ENCODE measurements at regions not wholly inside any gene's neighbourhood (a gene's known extent, or its start where the extent isn't known, plus 50 kb on each side); places are given as distances from the start of the nearest gene placed in this dataset.

DNA sequence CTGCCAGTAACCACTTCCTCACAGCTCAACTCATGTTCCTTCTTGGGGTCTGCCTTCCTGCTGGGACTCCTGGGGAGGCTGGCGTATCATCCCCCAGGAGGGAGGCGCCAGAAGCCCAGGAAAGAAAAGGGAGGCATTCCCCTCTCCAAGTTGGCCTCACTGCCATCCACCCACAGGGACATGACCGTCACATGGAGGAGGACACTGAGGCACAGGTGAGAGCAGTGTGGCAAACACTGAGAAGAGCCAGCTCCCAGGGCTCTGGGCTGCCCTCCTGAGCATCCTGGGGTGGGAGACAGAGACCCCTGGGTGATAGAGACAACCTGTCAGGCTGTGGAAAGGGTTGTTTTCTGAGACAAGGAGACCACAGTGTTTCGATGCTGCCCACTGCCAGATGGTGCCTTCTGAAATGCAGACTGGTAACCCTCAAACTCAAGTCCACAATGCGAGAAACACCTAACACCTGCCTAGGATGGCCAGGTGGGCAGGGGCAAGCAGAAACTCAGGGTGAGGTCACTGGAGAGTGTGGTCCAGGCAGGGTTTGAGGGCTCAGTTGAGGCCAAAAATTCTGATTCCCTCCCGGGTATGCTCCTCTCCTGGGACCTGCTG is 1722.1 kb downstream of the TP53TG3F start:
- ATAC-seq: no peak
- peaks cover 8% of the 10 kb centered on the region for H3K36me3 Mint-ChIP-seq
- no peaks in the 10 kb centered on the region for H3K27me3 Mint-ChIP-seq (ENCODE audit: low read depth in 2 of 2)
- no peak overlapping the region for H3K4me3 Mint-ChIP-seq
- H3K4me3 ChIP-seq (ENCODE audit: low read length): no peak overlapping the region
- 59% methylated on average over 6 of the region's 6 CpGs for WGBS (ENCODE audit: insufficient coverage)
- peaks cover 19 to 24% of the 10 kb centered on the region in 2 donors for H3K9me3 Mint-ChIP-seq
- no peaks in the 10 kb centered on the region for H3K4me1 ChIP-seq (ENCODE audit: control insufficient read depth, insufficient read depth, low read length)
- H3K27ac Mint-ChIP-seq: no peak overlapping the region
- no peak for DNase-seq
- H3K27ac ChIP-seq (ENCODE audit: low read length): no peak overlapping the region
- TF ChIP-seq, protein P1, sequence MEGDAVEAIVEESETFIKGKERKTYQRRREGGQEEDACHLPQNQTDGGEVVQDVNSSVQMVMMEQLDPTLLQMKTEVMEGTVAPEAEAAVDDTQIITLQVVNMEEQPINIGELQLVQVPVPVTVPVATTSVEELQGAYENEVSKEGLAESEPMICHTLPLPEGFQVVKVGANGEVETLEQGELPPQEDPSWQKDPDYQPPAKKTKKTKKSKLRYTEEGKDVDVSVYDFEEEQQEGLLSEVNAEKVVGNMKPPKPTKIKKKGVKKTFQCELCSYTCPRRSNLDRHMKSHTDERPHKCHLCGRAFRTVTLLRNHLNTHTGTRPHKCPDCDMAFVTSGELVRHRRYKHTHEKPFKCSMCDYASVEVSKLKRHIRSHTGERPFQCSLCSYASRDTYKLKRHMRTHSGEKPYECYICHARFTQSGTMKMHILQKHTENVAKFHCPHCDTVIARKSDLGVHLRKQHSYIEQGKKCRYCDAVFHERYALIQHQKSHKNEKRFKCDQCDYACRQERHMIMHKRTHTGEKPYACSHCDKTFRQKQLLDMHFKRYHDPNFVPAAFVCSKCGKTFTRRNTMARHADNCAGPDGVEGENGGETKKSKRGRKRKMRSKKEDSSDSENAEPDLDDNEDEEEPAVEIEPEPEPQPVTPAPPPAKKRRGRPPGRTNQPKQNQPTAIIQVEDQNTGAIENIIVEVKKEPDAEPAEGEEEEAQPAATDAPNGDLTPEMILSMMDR (IDR thresholded peaks at IDR 0.05): no peak
- peaks cover 47% of the 10 kb centered on the region for H3K9me3 ChIP-seq (ENCODE audit: control insufficient read depth, insufficient read depth, low read length)
- H3K4me1 Mint-ChIP-seq: peaks cover 0 to 4% of the 10 kb centered on the region in 2 donors
- H3K27me3 ChIP-seq (ENCODE audit: control insufficient read depth, insufficient read depth, low read length): no peaks in the 10 kb centered on the region
- H3K36me3 ChIP-seq (ENCODE audit: control insufficient read depth, insufficient read depth, low read length): no peaks in the 10 kb centered on the region
- intact Hi-C loops (cut with micrococcal nuclease): no loop called here

DNA sequence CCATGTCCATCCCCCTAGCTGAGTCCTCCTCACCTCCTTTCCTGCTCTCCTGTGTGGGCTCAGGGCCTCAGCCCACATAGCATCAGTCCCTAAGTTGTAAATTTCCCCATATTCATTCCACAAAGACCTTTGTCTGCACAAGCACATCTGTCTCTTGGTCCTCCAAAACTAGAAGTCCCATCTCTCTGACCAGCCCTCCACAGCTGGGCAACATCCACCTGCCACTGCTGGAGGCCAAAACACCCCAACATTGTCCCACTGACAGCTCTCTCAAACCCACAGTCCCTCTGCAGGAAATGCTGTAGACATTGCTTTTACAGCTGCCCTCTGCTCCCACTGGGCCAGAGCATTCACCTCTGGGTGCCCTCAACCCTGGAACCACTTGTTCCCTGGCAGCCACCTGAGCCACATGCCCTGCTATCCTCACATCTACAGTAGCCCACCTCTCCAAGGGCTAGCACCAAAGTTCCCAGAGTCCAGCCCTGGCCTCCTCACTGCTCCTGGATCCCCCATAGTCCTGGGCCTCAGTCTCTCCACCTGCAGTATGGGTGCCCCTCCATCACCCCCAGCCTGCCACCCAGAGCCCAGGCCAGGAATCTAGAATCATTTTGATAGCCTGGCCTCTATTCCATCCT is 1722.7 kb downstream of the TP53TG3F start:
- peaks cover 19 to 22% of the 10 kb centered on the region in 2 donors for H3K9me3 Mint-ChIP-seq
- Histone ChIP-seq H3K36me3 (ENCODE audit: control insufficient read depth, insufficient read depth, low read length) (no peaks in the 10 kb centered on the region), H3K4me1 (ENCODE audit: control insufficient read depth, insufficient read depth, low read length) (no peaks in the 10 kb centered on the region), H3K27me3 (ENCODE audit: control insufficient read depth, insufficient read depth, low read length) (no peaks in the 10 kb centered on the region), H3K27ac (ENCODE audit: low read length) (no peak overlapping the region), H3K4me3 (ENCODE audit: low read length) (no peak overlapping the region), H3K9me3 (ENCODE audit: control insufficient read depth, insufficient read depth, low read length) (peaks cover 50% of the 10 kb centered on the region)
- no peak overlapping the region for H3K27ac Mint-ChIP-seq
- peaks cover 8% of the 10 kb centered on the region for H3K36me3 Mint-ChIP-seq
- DNase-seq: no peak
- no peaks in the 10 kb centered on the region for H3K27me3 Mint-ChIP-seq (ENCODE audit: low read depth in 2 of 2)
- H3K4me3 Mint-ChIP-seq: no peak overlapping the region
- intact Hi-C loops (cut with micrococcal nuclease): no loop called here
- peaks cover 0 to 4% of the 10 kb centered on the region in 2 donors for H3K4me1 Mint-ChIP-seq
- TF ChIP-seq, protein P1 (IDR thresholded peaks at IDR 0.05): no peak
- ATAC-seq: no peak

DNA sequence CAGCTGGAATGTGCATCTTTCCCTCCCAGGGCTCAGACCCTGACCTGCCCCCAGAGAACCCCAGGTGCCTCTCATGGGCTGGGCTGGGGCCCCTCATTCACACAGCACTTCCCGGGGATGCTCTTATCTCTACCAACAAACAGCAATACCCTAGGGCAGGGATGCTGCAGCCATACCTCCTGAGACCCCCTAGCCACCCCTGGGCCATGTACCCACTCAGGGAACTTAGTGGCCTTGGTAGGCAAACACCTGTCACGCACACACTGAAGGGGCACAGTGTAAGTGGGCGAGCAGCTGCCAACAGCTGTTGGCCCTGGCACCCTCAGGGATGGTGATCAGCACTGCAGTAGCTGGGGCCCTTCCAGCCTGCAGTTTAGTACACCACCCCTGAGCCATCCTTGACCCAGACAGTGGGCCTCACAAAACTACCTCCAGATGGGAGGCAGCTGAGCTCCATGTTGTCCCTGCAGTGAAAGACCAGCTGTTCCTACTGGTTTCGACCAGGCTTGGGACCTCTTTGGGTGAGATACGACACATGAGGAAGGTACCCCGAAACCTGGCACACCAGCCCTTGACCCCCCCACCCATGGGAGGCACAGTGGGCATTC is 1723.6 kb downstream of the TP53TG3F start:
- WGBS (ENCODE audit: insufficient coverage): 60% methylated on average over 6 of the region's 6 CpGs
- Histone ChIP-seq H3K4me3 (ENCODE audit: low read length) (no peak overlapping the region), H3K9me3 (ENCODE audit: control insufficient read depth, insufficient read depth, low read length) (peaks cover 50% of the 10 kb centered on the region), H3K27me3 (ENCODE audit: control insufficient read depth, insufficient read depth, low read length) (no peaks in the 10 kb centered on the region), H3K27ac (ENCODE audit: low read length) (no peak overlapping the region), H3K4me1 (ENCODE audit: control insufficient read depth, insufficient read depth, low read length) (no peaks in the 10 kb centered on the region), H3K36me3 (ENCODE audit: control insufficient read depth, insufficient read depth, low read length) (no peaks in the 10 kb centered on the region)
- ATAC-seq (no peak), DNase-seq (no peak)
- TF ChIP-seq, protein P1 (IDR thresholded peaks at IDR 0.05): no peak
- H3K27me3 Mint-ChIP-seq (ENCODE audit: low read depth in 2 of 2): no peaks in the 10 kb centered on the region
- H3K4me3 Mint-ChIP-seq: no peak overlapping the region
- H3K27ac Mint-ChIP-seq: no peak overlapping the region
- peaks cover 0 to 4% of the 10 kb centered on the region in 2 donors for H3K4me1 Mint-ChIP-seq
- H3K36me3 Mint-ChIP-seq: peaks cover 8% of the 10 kb centered on the region
- intact Hi-C loops (cut with micrococcal nuclease): no loop called here
- peaks cover 17 to 20% of the 10 kb centered on the region in 2 donors for H3K9me3 Mint-ChIP-seq

All from natural killer cell (primary cell).